HG03439 (cell line): ENCODE measurements at regions not wholly inside any gene's neighbourhood (a gene's known extent, or its start where the extent isn't known, plus 50 kb on each side); places are given as distances from the start of the nearest gene placed in this dataset.
"Not testable (repeated sequence)": the region's sequence is repeated elsewhere in the genome, so short reads cannot be mapped to it uniquely, and the experiment has no call there.

Experiments used
- ATAC-seq: cut with Tn5 transposase; IDR thresholded peaks from one replicate; pipeline ENCODE4 v1.9.1; 2021; ENCODE audit warnings: mild to moderate bottlenecking, moderate library complexity; ENCODE audit not compliant: unreplicated experiment

DNA sequence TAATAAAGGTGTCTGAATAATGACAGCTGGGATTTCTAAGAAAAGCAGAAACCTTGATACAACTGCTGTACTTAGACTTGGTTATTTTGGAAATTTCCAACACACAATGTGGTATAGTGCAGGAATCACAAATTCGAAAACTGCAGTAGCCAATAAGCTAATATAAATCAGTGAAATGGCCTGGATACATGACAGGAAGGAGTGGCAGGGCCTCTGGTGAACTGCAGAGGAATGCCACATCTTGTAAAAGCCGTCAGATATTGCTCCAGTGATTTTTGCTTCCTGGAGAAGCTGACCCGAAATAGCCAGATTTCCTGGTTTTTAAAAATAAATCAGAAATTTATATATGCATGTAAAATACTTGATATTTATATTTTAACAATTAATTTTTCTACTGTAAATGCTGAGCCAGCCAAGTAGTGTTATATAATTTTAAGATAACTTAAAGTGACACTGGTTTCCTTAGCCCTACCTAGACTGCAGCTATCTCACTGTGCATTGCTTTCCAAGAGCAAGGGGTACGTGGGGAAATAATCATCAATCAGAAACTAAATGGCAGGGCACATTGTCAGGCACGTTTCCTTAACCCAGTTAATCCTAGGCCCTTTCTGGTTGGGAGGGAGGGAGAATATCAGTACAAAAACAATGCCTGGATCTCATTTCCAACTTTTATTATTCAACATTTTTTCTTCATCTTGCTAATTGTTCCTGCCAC, 182.4 kb downstream of the RASEF start:
- ATAC-seq: no peak

DNA sequence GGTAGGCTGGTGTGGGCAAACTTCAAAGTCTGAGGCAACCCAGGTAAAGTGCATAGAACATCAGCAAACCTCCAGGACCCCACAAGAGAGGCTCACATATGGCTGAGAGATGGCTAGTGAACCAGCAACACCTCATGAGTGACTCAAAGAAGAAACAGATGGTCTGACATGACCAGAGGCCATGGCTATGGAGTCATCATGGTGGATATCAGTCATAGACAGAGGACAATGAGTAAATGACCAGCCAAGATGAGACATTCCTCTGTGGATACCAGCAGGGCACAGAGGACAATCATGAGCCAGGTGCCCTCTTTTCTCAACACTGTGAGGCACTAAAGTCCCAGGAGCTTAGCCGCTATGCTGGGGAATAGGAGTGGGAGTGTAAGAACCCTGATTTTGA, 180.8 kb downstream of the RASEF start:
- ATAC-seq: no peak

DNA sequence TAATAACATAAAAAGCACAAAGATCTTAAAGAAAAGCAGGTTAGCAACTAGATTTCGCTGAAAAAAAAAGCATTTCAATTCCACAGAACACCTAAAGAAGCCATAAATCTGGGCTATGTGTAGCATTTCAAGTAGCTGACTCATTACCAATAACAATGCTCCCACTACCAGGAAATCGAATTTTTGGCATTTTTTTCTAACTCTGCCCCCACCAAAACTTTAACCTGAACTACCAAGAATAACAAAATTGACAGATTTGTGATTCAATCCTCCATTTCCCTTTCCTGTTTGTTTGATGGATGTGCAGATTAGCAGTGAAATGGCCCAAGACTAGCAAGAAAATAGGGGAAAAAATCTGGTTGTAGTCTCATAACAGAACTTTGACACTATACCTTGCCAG, 180.2 kb downstream of the RASEF start:
- ATAC-seq: no peak

DNA sequence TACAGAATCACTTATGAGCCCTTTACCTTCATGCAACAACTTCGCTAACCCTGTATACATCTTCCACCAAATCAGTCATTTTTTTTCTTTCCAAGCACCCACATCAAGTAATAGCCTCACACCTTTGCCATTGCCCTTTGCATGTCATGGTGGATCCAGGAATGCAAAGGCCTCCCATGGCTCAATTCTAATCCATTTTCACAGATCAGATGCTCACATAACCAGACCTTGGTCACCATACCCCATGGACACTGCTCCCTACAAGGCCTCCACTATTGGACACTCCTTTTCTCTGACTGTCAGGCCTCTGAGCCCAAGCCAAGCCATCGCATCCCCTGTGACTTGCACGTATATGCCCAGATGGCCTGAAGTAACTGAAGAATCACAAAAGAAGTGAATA, 179.5 kb downstream of the RASEF start:
- ATAC-seq: no peak

DNA sequence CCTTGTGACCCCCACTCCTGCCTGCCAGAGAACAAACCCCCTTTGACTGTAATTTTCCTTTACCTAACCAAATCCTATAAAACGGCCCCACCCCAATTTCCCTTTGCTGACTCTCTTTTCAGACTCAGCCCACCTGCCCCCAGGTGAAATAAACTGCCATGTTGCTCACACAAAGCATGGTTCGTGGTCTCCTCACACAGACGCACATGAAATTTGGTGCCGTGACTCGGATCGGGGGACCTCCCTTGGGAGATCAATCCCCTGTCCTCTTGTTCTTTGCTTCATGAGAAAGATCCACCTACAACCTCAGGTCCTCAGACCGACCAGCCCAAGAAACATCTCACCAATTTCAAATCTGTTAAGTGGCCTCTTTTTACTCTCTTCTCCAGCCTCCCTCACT, 179.0 kb downstream of the RASEF start:
- ATAC-seq: not testable (repeated sequence)

DNA sequence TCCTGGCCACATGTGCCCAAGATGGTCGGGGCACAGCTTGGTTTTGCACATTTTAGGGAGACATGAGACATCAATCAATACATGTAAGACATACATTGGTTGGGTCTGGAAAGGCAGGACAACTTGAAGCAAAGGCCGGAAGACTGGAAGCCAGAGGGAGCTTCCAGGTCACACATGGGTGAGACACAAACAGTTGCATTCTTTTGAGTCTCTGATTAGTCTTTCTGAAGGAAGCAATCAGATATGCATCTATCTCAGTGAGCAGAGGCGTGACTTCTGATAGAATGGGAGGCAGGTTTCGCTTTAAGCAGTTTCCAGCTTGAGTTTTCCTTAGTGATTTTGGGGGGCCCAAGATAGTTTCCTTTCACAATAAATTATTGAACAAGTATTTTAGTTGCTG, 172.5 kb downstream of the RASEF start:
- ATAC-seq: no peak

DNA sequence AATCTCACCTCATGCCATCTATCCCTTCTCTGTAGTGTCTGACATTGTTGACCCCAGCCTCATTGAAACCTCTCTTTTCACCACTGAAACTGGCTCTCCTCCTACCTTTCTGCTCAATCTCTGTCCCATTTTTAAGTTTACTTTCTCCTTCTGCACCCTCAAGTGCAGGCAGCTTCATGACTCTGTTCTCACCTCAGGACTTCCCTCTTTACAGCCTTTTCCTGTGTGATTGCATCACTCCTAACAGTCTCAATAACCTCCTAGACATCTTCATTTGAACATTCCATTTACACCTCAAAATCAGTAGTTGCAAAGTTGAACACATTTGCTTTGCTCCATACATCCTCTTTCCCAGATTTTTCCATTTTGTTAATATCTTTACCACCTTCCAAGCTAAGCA, 172.1 kb downstream of the RASEF start:
- no peak for ATAC-seq

DNA sequence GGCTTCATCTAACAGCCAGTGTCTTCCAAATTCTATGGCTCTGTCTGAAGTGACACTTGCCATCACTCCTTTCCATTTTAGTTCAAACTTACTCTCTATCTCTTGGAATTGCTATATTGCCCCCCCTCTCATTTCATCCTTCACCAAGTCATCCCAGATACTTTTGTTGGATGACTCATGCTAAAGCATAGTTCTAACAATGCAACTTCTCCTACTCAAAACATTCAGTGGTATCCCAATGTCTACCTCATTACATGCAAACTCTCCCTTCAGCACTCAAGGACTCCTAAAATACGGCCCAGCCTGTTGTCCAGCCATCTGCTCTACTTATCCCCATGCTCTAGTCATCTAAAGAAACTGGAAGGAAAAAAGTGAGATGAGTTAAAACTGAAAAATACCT, 171.6 kb downstream of the RASEF start:
- no peak for ATAC-seq

DNA sequence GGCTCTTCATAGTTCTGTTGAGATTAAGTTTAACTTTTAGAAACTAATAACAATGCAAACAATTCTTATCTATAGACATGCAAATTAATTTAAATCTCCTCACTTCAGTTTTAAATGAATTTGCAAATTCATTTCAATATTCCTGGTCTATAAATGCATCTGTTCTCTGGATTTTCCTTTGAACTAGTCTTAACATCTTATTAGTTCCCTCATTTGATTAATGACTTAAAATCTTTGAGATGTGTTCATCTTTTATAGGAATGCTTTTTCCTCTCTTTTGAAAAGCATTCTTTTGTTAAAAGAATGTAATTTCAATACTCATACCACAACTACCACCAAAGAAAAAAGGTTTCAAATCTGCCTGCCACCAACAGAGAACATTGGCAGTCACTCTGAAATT, 169.4 kb downstream of the RASEF start:
- no peak for ATAC-seq

DNA sequence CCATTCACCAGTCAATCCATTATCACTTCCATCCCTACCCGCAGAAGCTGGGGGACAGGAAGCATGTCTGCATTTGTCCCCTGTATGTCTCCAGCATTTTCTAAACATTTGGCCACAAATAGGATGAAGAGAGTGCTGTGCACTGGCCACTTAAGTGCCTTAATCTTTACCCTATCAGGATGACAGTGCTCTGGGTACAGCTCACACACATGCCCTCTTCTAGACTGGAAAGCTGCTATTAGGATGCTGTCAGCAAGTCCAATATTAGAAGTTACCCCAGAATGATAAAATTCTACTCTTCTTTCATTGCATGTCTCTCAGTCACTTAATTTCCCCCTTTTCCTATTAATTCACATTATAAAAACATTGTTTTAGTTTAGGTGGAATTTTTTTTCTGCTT, 168.4 kb downstream of the RASEF start:
- no peak for ATAC-seq

DNA sequence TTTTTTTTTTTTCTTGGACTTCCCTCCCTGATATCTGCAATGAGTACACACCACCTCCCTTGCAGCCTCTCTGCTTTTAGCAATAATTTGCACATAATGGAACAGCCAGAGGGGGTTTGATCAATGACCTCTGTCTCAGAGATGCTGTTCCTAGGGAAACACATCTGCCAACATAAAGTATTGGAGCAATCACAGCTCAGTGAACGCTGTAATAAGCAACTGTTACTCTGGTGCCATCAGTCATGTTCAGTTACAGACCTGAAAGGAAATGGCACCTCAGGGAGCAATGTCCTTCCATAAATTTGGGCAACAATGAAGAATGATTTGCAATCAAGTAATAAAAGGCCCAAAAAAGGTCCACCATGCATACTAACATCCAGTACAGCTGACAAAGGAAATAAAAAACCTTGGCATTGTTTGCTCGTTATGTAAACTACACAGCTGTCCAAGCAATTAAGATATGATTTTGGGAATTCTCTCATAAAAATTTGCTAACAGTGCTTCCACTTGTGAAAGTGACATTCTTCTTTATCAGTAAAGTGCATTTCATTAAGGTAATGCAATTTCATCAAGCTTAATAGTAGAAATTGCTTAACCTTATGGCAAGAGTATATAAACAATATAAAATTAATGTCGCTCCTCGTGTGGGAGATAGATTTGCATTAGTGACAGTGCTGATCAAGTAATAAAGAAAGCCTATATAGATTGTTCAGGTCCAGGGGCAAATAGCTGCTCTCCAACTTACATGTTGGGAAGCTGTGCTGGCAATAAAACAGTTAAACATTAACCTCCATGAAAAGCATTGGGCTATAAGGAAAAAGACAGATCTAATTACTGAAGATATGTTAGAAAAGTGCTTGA, 167.8 kb downstream of the RASEF start:
- no peak for ATAC-seq

DNA sequence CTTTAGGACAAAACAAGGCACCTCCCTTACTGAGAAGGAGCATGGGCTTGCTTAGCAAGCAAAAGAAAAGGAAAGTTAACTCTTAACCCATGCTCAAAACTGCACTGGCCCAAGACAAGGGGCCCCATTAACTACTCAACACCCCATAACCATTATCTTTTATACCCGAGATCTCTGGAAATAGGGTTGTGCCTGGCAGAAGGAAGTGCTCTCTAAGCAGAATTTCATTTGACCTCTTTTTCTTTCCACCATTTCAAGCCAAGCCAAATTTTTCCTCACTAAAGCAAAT, 167.2 kb downstream of the RASEF start:
- ATAC-seq: no peak

DNA sequence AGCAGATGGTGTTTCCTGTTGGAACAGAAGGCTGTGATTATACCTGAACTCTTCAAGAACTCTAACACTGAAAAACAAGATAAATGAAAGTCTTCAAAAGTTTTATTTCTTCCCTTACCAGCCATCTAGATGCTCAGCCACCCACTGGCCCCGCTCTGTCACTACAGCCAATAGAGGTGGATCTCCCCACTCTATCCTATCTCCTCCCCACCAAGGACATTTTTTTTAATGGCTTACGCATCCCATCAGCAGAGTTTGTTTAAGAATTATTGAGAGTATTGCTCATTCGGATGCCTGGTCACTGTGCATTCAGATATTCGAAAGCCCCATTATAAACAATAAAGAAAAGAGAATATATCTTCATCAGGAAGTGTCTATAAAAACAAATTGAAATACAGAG, 159.4 kb downstream of the RASEF start:
- no peak for ATAC-seq

DNA sequence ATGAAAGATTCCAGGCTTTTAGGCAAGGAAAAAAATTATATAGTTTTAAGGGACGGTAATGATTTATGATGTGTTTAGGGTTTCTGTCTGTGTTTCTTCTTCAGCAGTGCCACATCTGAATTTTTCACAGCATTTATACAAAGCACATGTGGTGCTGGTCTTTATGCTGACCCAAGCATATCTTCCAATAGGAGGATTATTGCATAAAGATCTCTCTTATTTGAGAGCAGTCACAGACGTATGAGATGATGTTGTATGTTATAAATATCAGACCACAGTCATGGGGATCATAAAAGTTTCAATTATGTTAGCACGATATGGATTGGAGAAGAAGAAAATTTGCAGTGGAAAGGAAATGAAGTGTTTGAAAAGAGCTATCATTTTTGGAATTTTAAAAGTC, 150.9 kb downstream of the RASEF start:
- ATAC-seq: no peak

DNA sequence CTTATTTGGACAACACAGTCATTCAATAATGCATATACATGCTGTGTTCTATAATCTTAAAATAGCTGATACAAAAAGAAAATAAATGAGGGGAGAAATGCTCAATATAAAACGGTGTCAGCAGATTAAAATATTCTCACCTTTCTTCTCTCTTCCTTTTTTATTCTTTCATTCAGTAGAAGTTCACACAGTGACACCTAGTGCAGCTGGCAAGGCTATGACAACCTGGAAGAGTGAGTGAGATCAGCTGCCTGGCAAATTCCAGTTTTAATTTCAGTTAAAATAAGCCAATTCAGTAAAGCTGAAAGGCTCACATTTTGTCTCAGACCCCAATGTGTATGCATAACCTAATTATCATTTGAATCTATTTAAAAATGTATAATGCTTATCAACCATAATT, 150.3 kb downstream of the RASEF start:
- no peak for ATAC-seq

DNA sequence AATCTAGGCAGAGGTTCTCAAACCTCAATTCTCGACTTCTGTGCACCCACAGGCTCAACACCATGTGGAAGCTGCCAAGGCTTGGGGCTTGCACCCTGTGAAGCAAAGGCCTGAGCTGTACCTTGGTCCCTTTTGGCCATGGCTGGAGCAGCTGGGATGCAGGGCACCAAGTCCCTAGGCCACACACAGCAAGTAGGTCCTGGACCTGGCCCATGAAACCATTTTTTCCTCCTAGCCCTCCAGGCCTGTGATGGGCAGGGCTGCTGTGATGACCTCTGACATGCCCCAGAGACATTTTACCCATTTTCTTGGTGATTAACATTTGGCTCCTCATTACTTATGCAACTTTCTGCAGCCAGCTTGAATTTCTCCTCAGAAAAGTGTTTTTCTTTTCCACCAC, 146.7 kb downstream of the RASEF start:
- not testable (repeated sequence) for ATAC-seq

DNA sequence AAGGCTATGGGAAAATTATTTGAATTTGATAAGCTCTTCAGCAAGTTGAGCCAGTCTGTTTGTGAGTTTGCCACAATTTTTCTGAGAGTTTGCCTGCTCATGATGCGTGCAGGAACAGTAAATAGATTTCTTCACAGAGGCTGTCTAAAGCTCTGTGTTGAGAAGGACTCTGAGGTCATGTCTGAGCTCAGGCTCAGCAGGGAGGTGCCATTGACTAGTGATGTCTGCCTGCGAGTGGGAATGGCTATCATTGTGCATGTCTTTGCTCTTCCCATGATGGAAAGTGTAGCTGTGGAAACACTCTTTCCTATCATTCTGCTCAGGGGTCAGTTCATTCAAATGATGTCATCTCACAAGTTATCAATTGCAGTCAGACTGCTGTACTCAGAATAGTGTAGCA, 142.8 kb downstream of the RASEF start:
- no peak for ATAC-seq

DNA sequence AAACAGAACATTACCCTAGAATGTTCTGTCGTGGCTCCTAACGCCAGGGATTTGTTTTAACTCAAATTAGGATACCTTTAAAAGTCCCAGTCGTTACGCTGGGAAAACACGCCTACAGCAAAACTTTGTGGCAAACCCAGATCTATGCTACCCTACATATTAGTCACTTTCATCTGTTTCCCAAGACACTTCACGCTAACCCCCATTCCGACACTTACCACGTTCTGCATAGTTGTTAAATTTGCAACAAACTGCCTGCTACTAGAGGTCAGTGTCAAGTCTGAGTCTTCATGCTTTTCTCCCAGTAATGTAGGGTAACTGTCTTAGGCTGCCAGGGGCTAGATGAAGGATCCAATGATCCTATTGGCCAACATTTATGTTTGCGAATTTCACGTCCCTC, 140.3 kb downstream of the RASEF start:
- no peak for ATAC-seq

DNA sequence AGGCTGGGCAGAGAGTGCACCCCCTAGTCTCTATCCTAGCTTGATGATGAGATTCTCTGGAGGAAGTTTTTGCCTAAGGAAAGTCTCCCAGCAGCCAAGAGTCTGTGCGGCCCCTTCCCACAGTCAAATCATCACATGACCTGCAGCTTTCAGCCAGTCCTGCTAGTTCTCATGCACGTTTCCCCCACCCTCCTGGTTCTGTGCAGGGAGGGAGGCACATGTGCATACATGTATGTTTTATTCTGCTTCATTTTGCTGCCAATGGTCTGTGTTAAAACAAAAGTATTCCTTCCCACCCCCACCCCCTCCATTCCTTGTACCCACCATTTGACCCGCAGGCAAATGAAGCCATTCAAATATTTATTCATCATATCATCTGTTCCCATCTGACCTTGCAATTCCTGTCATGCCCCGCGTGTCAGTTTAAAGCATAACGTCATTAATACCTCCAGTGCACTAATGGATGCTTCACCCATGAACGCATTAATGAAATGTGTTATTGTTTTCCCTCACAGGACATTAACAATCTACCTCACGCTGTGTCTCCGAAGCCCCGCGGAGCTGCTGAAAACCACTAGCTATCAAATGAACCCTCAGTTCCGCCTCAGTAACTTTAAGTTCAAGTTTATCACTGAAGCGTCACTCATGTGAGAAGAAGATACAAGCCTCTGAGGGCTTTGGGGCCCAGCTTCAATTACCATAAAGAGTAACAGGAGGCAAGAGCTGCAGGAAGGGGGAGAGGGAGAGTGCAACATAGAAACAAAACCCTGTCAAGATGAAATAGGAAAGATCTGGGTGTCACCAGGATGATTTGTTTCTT, 139.6 kb downstream of the RASEF start:
- ATAC-seq: no peak

DNA sequence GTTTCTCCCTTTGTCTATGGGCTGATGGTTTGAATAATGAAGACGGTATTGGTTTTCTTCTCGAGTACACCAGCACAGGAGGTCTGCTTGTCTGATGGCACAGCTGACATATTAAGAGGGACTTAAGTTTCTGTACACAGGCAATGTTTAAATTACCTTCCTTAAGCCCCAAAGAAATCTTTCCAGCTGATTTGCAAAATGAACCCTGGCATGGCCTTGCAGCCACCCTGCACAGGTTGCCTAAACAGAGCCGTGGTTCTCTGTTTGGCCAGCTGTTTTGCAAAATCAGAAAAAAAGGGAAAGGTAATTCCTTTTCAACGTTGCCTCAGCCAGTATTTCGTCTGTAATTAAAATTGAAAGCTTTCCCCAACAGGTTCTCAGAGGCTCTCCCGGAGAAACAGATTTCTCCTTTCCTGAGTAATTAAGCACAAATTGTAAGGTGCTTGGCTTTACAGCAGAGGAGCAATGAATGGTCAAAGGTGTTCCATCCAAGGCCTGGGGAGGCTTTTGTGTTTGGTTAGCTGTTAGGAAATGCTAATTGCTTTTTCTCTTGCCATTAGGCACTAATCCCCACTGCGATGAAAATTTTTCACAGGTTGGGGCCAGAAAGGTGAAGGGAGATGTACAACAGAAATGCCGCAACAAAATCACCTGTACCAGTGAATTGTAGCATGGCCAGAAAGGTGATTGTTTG, 138.9 kb downstream of the RASEF start:
- ATAC-seq: no peak
